Trophoblast cell (in vitro differentiated cells and primary cell): ENCODE measurements at regions not wholly inside any gene's neighbourhood (a gene's known extent, or its start where the extent isn't known, plus 50 kb on each side); places are given as distances from the start of the nearest gene placed in this dataset.

Experiments
- DNase-seq, 2 donors: peaks; one replicate each; pipeline ENCODE4 v3.0.0-alpha.2; 2016
- H2AFZ ChIP-seq: 2 replicates; pipeline ENCODE4 v1.6.1; 2013; ENCODE audit warnings: low read length, moderate library complexity, mild to moderate bottlenecking; ENCODE audit not compliant: insufficient read depth, poor library complexity
- H2AK5ac ChIP-seq: 2 replicates; pipeline ENCODE4 v1.6.1; 2013; ENCODE audit warnings: mild to moderate bottlenecking, low read length
- H2BK120ac ChIP-seq: 2 replicates; pipeline ENCODE4 v1.6.1; 2013; ENCODE audit warnings: low read length, mild to moderate bottlenecking, moderate library complexity; ENCODE audit not compliant: insufficient read depth, poor library complexity
- H2BK12ac ChIP-seq: 2 replicates; pipeline ENCODE4 v1.6.1; 2013; ENCODE audit warnings: mild to moderate bottlenecking, low read length, moderate library complexity
- H2BK5ac ChIP-seq: 2 replicates; pipeline ENCODE4 v1.6.1; 2013; ENCODE audit warnings: low read length, low read depth, moderate library complexity, mild to moderate bottlenecking; ENCODE audit not compliant: poor library complexity
- H3K14ac ChIP-seq: 2 replicates; pipeline ENCODE4 v1.6.1; 2013; ENCODE audit warnings: mild to moderate bottlenecking, low read length
- H3K18ac ChIP-seq: 2 replicates; pipeline ENCODE4 v1.6.1; 2013; ENCODE audit warnings: mild to moderate bottlenecking, low read length
- H3K23ac ChIP-seq: 2 replicates; pipeline ENCODE4 v1.6.1; 2013; ENCODE audit warnings: low read length
- H3K27ac ChIP-seq: 2 replicates; pipeline ENCODE4 v1.5.1; 2013; ENCODE audit warnings: low read depth, mild to moderate bottlenecking, inconsistent platforms, low read length, moderate library complexity
- H3K27me3 ChIP-seq: 2 replicates; pipeline ENCODE4 v1.6.1; 2013; ENCODE audit warnings: inconsistent platforms, mild to moderate bottlenecking, low read length, moderate library complexity; ENCODE audit not compliant: insufficient read depth
- H3K36me3 ChIP-seq, 2 experiments: 1 replicate in 1 of 2; 2 replicates in 1 of 2; pipeline ENCODE4 v1.6.1; 2013; ENCODE audit warnings: low read length in 2 of 2, mild to moderate bottlenecking in 2 of 2, moderate library complexity in 1 of 2; ENCODE audit not compliant: insufficient read depth in 2 of 2, control insufficient read depth in 1 of 2
- H3K4ac ChIP-seq: 2 replicates; pipeline ENCODE4 v1.6.1; 2013; ENCODE audit warnings: low read depth, mild to moderate bottlenecking, low read length, moderate library complexity
- H3K4me1 ChIP-seq, 2 experiments: 1 replicate in 1 of 2; 2 replicates in 1 of 2; pipeline ENCODE4 v1.6.1; 2013; ENCODE audit warnings: low read length in 2 of 2, mild to moderate bottlenecking in 2 of 2, moderate library complexity in 1 of 2; ENCODE audit not compliant: insufficient read depth in 2 of 2, control insufficient read depth in 1 of 2
- H3K4me2 ChIP-seq: 2 replicates; pipeline ENCODE4 v1.6.1; 2013; ENCODE audit warnings: inconsistent platforms, mild to moderate bottlenecking, low read length, moderate library complexity
- H3K4me3 ChIP-seq: 2 replicates; pipeline ENCODE4 v1.5.1; 2013; ENCODE audit warnings: mild to moderate bottlenecking, low read depth, low read length, inconsistent platforms
- H3K79me1 ChIP-seq: one replicate; pipeline ENCODE4 v1.6.1; 2013; ENCODE audit warnings: low read length
- H3K79me2 ChIP-seq: 2 replicates; pipeline ENCODE4 v1.6.1; 2013; ENCODE audit warnings: low read length, mild to moderate bottlenecking; ENCODE audit not compliant: control insufficient read depth, insufficient read depth, poor library complexity
- H3K9ac ChIP-seq: 2 replicates; pipeline ENCODE4 v1.6.1; 2013; ENCODE audit warnings: mild to moderate bottlenecking, low read length
- H3K9me3 ChIP-seq: 2 replicates; pipeline ENCODE4 v1.6.1; 2013; ENCODE audit warnings: low read depth, mild to moderate bottlenecking, control low read depth, inconsistent platforms, low read length; ENCODE audit not compliant: insufficient read depth
- H4K12ac ChIP-seq: 2 replicates; pipeline ENCODE4 v1.6.1; 2013; ENCODE audit warnings: low read depth, mild to moderate bottlenecking, low read length, moderate library complexity
- H4K8ac ChIP-seq: 2 replicates; pipeline ENCODE4 v1.6.1; 2013; ENCODE audit warnings: low read depth, mild to moderate bottlenecking, low read length, moderate library complexity
- H4K91ac ChIP-seq: one replicate; pipeline ENCODE4 v1.6.1; 2013; ENCODE audit warnings: low read depth, mild to moderate bottlenecking, low read length, moderate library complexity
- WGBS: extraction: QIAGEN DNeasy Blood & Tissue Kit; methylation state at CpG from one replicate; pipeline ENCODE4 v1.1.7; 2013; ENCODE audit warnings: missing lambda C conversion rate; ENCODE audit not compliant: insufficient read length, insufficient coverage; ENCODE audit errors: extremely low coverage; 5-methylcytosine and 5-hydroxymethylcytosine counted together

- Histone ChIP-seq H4K8ac (no peak overlapping the region), H3K27ac (no peak overlapping the region), H3K79me2 (no peaks in the 10 kb centered on the region), H3K4me3 (no peak overlapping the region), H3K9ac (no peak overlapping the region), H4K12ac (no peak overlapping the region), H3K23ac (no peak overlapping the region), H2BK12ac (no peak overlapping the region), H3K18ac (no peak overlapping the region), H2AFZ (no peak overlapping the region), H2AK5ac (no peak overlapping the region), H3K36me3 (no peaks in the 10 kb centered on the region), H3K14ac (no peak overlapping the region), H3K4me2 (no peak overlapping the region), H4K91ac (no peak overlapping the region), H3K27me3 (no peaks in the 10 kb centered on the region), H3K9me3 (peaks cover 2% of the 10 kb centered on the region), H3K4me1 (no peaks in the 10 kb centered on the region), H2BK120ac (no peak overlapping the region), H3K4ac (no peak overlapping the region), H3K79me1 (no peaks in the 10 kb centered on the region), H2BK5ac (no peak overlapping the region)
- WGBS = no CpG with 5 or more reads among the region's 2 CpGs
- DNase-seq = no peak
Measured at GRCh38 chr10:3353235-3353634, 180.7 kb upstream of the PITRM1 start.

GRCh38 chr10:3350617-3351258, 178.2 kb upstream of the PITRM1 start:
- no peak overlapping the region for H3K27ac ChIP-seq
- H3K18ac ChIP-seq = no peak overlapping the region
- no peaks in the 10 kb centered on the region for H3K27me3 ChIP-seq
- H2BK12ac ChIP-seq = no peak overlapping the region
- H2AK5ac ChIP-seq = no peak overlapping the region
- no peak overlapping the region for H2BK5ac ChIP-seq
- DNase-seq = no peak
- H4K91ac ChIP-seq = no peak overlapping the region
- H4K12ac ChIP-seq = no peak overlapping the region
- H3K9me3 ChIP-seq = peaks cover 2% of the 10 kb centered on the region
- WGBS = no CpG with 5 or more reads among the region's 14 CpGs
- no peaks in the 10 kb centered on the region for H3K4me1 ChIP-seq
- no peaks in the 10 kb centered on the region for H3K79me2 ChIP-seq
- no peak overlapping the region for H3K4me3 ChIP-seq
- H3K14ac ChIP-seq = no peak overlapping the region
- no peaks in the 10 kb centered on the region for H3K79me1 ChIP-seq
- H3K4me2 ChIP-seq = no peak overlapping the region
- no peak overlapping the region for H3K23ac ChIP-seq
- H4K8ac ChIP-seq = no peak overlapping the region
- no peak overlapping the region for H2BK120ac ChIP-seq
- H3K9ac ChIP-seq = no peak overlapping the region
- no peak overlapping the region for H3K4ac ChIP-seq
- H3K36me3 ChIP-seq = no peaks in the 10 kb centered on the region
- H2AFZ ChIP-seq = no peak overlapping the region

- Histone ChIP-seq H3K4me1 (no peaks in the 10 kb centered on the region), H2AK5ac (no peak overlapping the region), H3K23ac (no peak overlapping the region), H3K79me2 (no peaks in the 10 kb centered on the region), H3K9ac (no peak overlapping the region), H2BK120ac (no peak overlapping the region), H3K18ac (no peak overlapping the region), H2AFZ (no peak overlapping the region), H4K91ac (no peak overlapping the region), H3K27ac (no peak overlapping the region), H3K14ac (no peak overlapping the region), H2BK12ac (no peak overlapping the region), H3K4ac (no peak overlapping the region), H3K4me3 (no peak overlapping the region), H3K4me2 (no peak overlapping the region), H3K9me3 (peaks cover 2% of the 10 kb centered on the region), H3K27me3 (no peaks in the 10 kb centered on the region), H4K12ac (no peak overlapping the region), H3K36me3 (no peaks in the 10 kb centered on the region), H4K8ac (no peak overlapping the region), H2BK5ac (no peak overlapping the region), H3K79me1 (no peaks in the 10 kb centered on the region)
- WGBS = no CpG with 5 or more reads among the region's 11 CpGs
- DNase-seq = no peak
Measured at GRCh38 chr10:3350205-3350604, 177.6 kb upstream of the PITRM1 start.

DNA sequence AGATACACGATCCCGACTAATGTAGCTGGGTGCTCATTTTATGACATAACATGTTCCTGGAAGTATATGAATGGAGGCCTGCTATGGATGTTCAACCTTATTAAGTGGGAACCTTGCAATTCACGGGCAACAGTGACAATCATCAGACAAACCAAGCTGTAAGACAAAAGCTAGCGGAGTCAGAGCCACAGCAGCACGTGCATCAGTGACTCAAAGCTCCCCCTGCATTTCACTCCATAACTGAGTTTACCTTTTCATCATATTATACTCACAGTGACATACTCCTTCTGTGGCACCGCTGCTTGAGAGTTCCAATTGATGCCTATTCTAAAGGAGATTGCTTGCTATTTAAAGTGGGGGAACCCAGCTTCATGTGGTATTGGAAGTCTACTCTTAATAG, 176.0 kb upstream of the PITRM1 start:
- H3K79me1 ChIP-seq = no peaks in the 10 kb centered on the region
- no peak overlapping the region for H3K18ac ChIP-seq
- no peak overlapping the region for H3K4me2 ChIP-seq
- H3K27ac ChIP-seq = no peak overlapping the region
- H2AFZ ChIP-seq = no peak overlapping the region
- no peak overlapping the region for H2BK120ac ChIP-seq
- H3K79me2 ChIP-seq = no peaks in the 10 kb centered on the region
- H3K23ac ChIP-seq = no peak overlapping the region
- H3K4ac ChIP-seq = no peak overlapping the region
- no peak overlapping the region for H3K9ac ChIP-seq
- no peak overlapping the region for H4K8ac ChIP-seq
- no peak overlapping the region for H2AK5ac ChIP-seq
- no peaks in the 10 kb centered on the region for H3K27me3 ChIP-seq
- H4K12ac ChIP-seq = no peak overlapping the region
- WGBS = no CpG with 5 or more reads among the region's 6 CpGs
- no peak overlapping the region for H2BK12ac ChIP-seq
- no peak for DNase-seq
- no peak overlapping the region for H3K14ac ChIP-seq
- no peaks in the 10 kb centered on the region for H3K36me3 ChIP-seq
- H3K4me1 ChIP-seq = no peaks in the 10 kb centered on the region
- H4K91ac ChIP-seq = no peak overlapping the region
- H3K9me3 ChIP-seq = peaks cover 2% of the 10 kb centered on the region
- H3K4me3 ChIP-seq = no peak overlapping the region
- no peak overlapping the region for H2BK5ac ChIP-seq
